CD1c-positive myeloid dendritic cell (primary cell): ENCODE measurements at regions not wholly inside any gene's neighbourhood (a gene's known extent, or its start where the extent isn't known, plus 50 kb on each side); places are given as distances from the start of the nearest gene placed in this dataset.
"Not testable (repeated sequence)": the region's sequence is repeated elsewhere in the genome, so short reads cannot be mapped to it uniquely, and the experiment has no call there.

Experiments used
- DNase-seq: peaks from one replicate; pipeline ENCODE4 v3.0.0-alpha.2; 2016; ENCODE audit errors: extremely low spot score

DNA sequence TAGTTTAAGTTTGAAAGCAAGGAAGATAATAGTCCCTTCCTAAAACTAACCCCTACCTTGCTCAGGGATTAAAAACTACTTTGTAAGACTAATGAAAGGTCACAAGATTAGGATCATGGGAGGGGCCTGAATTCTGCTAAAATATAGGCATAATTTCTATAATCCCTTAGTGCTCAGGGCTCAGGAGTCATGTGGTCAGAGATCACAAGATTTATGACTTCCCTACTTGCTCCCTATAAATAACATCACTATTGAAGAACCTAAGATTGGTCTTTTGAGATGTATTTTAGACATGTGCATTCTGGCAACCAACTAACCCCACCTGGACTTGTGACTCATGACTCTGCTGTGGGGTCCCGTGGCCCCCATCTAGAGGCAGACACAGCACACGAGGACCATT is 81.1 kb downstream of the STMND1 start:
- DNase-seq: no peak

DNA sequence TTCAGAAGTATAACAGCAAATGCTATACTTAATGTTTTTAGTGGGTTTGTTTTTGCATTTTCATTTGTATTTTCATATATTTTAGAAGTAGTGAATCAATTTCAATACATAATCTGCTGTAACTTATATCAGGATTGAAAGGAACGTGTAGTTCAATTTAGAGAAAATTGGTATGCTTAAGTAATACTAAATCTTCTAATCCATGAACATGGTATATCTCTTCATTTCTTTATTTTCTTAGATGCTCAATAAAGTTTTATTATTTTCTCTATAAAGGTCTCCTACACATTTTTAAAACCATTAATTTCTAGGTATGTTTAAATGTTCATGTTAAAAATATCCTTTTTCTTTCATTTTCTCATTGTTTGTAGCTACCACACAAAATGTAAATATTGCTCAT is 85.1 kb downstream of the STMND1 start:
- no peak for DNase-seq

DNA sequence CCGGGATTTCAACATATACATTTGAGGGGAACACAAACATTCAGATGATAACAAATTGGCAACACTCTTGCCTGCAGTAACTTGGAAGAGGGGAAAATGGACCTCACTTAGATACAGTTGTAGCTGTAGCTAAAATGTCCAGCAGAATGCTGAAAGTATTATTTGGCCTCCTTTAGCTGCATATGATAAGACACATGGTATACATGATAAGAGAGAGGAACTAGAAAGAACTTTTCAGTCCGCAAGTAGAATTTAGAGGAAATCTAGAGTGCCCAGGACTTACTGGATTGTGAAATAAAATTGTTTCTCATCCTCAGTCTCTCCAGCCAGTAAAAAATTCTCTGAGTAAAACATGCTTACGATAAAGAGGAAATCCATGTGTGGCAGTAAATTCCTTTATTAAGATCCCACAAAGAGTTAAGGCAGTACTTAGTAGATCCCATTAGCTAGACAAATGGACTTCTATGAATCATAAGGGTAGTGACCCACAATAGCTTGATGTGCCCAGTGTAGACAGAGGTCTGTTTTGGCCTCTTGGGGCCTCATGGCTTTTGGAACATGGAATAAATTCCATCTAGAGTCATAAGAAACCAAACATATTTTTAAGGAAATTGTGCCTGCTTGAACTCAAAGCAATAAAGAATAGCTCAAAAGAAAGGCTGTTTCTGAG is 87.9 kb upstream of the RBM24 start:
- DNase-seq: no peak

DNA sequence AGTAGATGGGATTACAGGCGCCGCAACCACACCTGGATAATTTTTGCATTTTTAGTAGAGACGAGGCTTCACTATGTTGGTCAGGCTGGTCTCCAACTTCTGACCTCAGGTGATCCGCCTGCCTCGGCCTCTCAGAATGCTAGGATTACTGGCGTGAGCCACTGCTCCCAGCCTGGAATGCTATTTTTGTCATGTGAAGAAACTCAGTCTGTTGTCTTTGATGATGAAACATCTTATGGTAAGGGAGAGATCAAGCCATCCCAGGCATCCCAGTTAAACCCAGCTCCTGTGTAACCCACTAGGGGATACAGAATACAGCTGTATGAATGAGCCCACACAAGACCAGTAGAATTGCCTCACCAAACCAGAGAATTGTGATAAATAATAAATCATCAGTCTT is 83.6 kb upstream of the RBM24 start:
- no peak for DNase-seq

DNA sequence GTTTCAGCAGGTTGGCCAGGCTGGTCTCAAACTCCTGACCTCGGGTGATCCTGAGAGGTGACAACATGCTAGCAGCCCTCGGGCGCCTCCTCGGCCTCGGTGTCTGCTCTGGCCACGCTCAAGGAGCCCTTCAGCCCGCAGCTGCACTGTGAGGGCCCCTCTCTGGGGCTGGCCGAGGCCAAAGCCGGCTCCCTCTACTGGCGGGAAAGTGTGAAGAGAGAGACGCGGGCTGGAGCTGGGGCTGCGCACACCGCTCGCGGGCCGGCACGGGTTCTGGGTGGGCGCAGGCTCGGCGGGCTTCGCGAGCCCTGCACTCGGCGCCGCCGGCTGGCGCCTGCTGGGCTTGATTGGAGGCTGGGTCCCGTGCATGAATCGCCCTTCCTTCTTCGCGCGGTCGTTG is 80.8 kb upstream of the RBM24 start:
- no peak for DNase-seq

DNA sequence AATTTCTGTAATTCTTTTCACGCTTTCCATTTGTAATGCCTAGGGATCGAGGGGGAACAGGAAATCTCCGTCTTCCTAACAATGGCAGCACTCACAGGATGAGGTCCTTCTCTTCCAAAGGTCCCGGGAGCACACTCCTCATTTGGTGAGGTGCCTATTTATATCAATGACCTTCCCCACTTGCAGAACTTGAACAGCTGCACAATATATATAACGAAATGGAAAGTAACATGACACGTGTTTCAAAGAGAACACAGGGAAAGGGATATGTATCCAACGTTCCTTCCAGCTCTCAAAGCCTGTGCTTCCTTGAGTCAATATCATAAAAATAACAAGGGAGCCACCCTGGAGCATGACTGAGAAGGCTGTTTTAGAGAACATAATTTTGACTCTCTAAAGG is 78.6 kb upstream of the RBM24 start:
- no peak for DNase-seq

DNA sequence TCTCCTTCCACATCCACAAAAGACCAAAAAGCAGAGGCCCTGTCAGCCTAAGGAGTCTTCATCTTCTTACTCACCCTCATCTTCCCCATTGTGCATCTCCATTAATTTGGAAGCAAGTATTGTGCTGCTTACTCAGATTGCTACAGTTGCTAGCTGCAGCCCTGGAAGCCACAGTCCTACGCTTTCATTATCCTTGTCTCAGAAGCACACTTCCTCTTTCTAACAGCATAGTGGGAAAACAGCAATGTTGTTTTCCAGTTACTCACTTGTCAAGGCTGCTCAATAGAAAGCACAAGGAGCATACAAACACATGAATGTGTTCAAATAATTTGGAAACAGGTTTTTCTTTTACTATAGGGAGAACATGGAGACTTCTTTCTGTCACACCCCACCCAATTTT is 76.6 kb upstream of the RBM24 start:
- DNase-seq: peak; percentile 1

DNA sequence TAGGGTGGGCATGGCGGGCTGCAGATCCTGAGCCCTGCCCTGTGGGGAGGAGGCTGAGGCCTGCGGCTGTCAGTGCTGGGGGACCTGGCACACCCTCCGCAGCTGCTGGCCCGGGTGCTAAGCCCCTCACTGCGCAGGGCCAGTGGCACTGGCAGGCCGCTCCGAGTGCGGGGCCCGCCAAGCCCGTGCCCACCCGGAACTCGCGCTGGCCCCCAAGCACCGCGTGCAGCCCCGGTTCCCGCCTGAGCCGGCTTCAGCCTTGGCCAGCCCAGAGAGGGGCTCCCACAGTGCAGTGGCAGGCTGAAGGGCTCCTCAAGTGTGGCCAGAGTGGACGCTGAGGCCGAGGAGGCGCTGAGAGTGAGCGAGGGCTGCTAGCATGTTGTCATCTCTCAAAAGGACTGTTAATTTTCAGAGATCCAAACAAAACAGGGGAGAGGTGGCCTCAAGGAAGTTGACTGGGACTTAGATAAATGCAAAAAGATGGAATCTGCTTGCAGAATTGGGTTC is 74.5 kb upstream of the RBM24 start:
- DNase-seq: no peak

DNA sequence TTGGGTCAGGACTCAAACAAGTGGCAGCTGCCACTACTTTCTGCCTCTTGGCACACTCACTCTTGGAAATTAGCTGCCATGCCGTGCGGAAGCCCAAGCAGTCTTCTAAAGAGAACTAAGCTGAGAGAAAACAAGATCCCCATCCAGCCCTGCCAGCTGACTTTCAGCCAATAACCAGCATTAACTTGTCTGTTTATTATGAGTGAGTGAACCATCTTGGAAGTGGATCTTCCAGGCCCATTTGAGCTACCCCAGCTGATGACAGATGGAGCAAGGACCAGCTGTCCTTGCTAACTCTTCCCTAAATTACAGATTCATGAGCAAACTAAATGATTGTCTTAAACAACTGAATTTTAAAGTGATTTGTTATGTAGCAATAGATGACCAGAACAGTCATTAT is 73.9 kb upstream of the RBM24 start:
- no peak for DNase-seq

DNA sequence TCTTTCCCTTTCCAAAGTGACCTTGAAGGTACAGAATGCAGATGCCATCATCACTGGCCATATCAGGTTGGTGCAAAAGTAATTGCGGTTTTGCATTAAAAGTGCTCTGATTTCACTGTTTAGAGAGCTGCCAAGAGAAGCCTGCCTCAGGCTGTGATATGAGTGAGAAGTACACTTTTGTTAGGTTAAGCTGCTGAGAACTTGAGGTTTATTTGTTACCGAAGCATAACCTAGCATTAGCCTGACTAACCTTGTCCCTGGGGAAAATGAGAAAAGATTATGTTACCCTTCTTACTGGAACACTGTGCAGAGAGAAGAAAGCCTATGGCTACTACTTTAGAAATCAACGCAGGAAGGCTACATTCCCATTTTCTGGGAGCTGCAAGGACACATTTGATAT is 70.5 kb upstream of the RBM24 start:
- no peak for DNase-seq

DNA sequence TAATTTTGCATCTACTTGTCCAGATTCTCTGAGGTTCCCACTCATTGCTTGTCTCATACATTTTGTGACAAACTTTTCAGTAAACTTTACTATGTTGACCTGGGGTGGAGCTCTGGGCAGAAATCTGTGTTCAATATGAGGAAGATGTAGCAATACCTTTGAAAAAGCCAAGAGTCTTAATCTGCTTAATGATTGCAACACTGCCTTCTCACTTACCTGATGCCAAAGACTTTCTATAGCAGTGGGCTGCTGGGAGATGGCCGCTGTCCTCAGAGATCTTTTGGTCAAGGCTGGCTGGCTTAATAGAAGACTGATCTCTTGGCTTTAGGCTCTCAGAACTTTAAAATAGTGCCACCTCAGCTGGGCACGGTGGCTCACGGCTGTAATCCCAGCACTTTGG is 70.1 kb upstream of the RBM24 start:
- no peak for DNase-seq

DNA sequence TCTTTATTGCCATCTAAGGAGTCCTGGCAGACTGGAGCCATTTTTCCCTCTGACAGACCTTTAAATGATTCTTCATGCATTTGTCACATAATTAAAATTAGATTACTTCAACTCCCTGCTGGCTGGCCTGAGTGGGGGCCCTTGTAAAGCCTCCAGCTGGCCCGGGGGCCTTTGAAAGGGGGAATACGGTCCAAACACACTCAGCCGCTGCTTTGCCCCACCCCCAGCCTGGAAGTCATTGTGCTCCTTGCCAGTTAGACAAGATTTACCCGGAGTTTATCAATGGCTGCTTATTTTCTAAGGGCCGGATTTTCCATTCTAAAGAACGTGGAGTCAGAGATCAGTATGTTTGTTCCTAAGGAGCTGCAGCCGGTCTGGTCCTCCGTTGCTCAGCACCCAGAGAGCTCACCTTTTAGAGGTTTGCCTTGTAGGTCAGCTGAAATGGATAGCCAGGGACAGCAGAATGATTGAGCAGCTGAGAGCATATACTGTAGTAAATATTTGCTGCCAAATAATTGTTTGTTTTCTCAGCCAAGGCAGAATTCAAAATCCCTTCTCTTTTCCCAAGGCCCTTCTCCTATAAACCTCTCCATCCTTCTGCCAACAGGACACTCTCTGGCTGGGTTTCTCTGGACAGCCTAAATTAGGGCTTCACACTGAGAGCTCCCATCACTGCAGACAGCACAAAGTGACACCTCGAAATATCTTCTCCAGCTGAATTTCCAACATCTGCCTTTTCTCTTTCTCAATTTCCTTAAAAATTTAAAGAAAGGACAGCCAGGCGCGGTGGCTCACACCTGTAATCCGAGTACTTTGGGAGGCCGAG is 68.4 kb upstream of the RBM24 start:
- no peak for DNase-seq

DNA sequence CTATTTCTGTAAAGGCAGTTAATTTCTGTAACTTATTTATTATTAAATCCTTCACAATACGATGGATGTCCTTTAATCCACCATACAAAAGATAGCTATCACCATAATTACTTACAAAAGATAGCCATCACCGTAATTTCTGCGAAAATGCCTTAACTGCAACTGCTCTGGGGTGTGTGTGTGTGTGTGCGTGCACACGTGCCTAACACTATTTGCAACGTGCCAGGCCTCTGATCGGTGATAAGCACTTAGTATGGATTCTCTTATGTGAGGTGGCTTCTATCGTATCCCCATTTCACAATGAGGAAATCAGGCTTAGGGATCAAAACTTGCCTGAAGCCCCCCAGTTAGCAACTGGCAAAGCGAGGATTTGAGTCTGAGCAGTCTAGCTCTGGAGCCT is 67.1 kb upstream of the RBM24 start:
- no peak for DNase-seq

DNA sequence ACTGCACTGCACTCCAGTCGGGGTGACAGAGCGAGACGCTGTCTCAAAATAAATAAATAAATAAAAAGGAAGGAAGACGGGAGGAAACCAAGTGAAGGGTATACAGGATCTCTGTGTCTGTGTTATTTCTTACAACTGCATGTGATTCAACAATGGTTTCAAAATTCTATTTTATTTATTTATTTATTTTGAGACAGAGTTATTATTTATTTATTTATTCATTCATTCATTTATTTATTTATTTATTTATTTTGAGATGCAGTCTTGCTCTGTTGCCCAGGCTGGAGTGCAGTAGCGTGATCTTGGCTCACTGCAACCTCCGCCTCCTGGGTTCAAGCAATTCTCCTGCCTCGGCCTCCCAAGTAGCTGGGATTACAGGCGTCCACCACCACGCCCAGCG is 64.2 kb upstream of the RBM24 start:
- DNase-seq: not testable (repeated sequence)

DNA sequence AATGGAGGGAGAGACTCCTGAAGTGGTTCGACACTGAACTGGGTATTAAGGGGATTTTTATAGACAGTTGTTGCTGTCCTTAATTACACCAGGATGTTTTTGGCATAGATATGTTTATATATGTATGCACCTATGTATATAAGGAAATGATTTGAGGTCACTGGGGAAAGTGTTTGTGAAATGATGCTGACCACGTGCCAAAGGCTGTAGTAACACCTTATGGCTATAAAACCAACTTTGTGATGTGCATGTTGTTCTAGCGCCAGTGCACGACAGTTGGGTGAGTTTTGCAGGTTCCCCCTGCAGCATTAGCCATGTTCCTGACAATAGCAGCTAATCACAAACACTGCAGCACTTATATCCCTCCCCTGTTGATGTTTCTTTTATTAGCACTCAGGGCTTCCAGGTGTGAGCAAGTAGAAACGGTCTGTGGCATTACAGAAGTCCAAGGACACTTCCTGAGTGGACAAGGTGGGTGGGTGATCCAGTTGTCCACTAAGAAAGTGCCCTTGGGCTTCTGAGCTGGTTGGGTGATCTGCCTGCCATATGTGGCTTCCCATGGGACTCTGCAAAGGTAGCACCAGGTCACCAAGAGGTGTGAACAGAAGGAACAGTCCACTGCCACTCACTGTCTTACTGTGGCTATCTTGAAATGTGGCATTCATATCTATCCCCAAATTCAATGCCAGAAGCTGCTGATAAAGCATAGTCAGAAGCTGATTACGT is 63.0 kb upstream of the RBM24 start:
- DNase-seq: no peak

DNA sequence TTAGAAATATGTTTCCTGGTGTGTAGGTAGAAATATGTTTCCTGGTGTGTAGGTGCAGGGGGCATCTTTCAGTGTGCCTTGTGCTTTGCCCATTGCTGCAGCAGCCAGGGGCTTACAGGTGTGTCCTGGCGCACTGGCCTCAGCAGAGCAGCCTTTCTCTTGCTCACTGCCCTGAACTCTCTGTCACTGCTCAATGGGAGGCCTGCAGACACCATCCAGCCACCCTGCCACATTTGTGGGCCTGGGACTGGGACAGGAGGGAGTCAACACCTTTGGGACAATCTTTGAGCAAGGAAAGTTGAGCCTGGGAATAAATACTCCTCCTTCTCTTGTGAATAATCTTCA is 62.4 kb upstream of the RBM24 start:
- no peak for DNase-seq

DNA sequence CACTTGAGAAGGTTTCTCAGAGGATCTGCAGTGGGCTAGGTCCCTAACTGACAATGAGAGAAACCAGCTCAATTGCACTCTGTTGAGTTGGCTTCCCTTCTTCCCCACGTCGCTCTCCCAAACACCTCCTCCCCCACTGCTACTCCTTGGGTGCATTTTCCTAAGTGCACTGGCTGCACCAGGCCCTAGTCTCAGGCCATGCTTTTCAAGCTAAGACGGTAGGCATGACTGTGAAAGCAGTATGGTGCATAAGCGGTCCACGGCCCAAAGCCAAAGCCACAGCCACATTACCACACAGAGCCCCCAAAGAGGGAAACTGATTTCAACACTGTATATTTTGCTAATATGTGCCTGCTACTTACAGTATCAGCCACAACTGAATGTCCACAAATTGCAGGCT is 62.1 kb upstream of the RBM24 start:
- DNase-seq: no peak

DNA sequence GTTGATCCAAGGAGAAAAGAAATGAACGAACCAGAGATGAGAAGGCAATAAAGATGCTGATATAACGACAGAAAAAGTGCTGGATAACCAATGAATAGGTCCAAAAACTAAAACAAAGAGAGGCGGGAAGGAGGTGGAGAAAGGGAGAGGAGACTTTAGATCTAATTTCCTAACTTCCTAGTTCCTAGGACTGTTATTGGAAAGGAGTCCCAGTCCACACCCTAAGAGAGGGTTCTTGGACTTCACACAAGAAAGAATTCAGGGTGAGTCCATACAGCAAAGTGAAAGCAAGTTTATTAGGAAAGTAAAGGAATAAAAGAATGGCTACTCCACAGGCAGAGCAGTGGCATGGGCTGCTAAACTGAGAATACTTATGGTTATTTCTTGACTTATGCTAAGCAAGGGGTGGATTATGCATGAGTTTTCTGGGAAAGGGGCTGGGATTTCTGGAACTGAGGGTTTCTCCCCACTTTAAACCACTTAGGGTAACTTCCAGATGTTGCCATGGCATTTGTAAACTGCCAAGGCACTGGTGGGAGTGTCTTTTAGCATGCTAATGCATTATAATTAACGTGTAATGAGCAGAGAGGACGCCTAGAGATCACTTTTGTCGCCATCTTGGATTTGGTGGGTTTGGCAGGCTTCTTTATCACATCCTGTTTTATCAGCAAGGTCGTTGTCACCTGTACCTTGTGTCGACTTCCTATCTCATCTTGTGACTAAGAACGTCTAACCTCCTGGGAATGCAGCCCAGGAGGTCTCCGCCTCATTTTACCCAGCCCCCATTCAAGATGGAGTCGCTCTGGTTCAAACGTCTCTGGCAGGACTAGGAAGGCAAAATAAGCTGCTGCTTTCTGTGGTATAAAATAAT is 60.9 kb upstream of the RBM24 start:
- no peak for DNase-seq

DNA sequence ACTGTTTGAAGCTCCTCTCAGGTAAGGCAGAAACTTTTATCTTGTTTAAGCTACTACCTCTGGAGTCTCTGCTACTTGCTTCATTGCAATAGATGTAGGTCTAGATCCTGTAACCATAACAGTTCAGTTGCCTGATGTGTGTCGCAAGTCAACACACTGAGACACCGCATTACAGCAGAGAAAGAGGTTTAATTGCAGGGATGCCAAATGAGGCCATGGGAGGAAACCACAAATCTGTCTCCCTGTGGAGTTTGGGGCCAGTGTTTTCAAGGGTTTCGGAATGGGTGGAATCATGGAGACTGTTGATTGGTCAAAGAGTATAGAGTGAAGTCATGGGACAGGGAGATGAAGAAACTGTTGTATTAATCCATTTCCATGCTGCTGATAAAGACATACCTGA is 57.1 kb upstream of the RBM24 start:
- DNase-seq: no peak

DNA sequence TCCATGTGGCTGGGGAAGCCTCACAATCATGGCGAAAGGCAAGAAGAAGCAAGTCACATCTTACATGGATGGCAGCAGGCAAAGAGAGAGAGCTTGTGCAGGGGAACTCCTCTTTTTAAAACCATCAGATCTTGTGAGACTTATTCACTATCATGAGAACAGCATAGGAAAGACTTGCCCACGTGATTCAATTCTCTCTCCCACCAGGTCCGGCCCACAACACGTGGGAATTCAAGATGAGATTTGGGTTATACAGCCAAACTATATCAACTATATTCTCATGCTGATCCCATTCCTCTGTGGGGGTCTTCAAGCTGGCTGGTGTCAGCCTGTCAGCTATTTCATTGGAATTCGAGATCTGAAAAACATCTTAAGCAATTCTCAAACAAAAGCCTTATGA is 56.7 kb upstream of the RBM24 start:
- DNase-seq: not testable (repeated sequence)

DNA sequence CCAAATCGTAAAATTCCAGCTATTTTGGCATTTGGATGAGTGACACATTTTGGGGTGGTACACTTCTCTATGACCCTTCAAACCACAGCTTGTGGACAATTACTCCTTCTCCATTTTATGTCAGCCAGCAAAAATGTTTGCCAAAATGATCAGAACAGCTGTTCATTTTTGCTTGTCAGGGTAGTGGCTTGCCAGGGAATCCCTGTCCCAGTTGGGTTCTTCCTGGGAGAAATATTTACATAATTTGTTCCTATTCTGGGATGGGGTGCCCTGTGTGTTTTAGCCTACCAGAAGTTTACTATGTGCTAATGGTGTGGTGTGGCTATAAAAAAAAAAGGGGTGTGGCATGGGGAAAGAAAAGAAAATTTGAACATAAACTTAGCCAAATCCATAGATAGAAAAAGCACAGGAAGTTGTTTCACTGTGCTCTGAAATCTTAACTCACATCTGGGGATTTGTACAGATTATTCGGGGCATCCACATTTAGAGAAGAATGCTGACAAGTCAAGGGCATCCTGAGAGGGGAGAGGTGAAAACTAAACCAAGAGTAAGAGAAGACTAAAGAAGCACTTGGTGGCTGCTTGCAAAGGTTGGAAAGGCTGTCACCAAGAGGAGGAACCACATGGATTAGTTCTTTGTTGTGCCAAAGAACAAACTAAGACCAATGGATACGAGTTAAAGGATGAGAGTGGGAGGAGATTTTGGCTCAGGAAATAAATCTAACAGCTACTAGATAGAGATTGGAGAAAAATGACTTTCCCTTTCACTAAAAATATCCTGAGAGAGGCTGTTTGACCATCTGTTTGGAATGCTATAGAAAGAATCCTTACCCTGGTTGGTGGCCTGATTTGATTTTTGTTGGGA is 55.2 kb upstream of the RBM24 start:
- DNase-seq: no peak
